ENCODE measurements at regions not wholly inside any gene's neighbourhood (a gene's known extent, or its start where the extent isn't known, plus 50 kb on each side); places are given as distances from the start of the nearest gene placed in this dataset.

GRCh38 chr2:183214680-183215079 is 90.4 kb downstream of the NUP35 start:
- no peak for DNase-seq (ENCODE audit: low read depth in 3 of 3, low spot score in 2 of 3)

DNA sequence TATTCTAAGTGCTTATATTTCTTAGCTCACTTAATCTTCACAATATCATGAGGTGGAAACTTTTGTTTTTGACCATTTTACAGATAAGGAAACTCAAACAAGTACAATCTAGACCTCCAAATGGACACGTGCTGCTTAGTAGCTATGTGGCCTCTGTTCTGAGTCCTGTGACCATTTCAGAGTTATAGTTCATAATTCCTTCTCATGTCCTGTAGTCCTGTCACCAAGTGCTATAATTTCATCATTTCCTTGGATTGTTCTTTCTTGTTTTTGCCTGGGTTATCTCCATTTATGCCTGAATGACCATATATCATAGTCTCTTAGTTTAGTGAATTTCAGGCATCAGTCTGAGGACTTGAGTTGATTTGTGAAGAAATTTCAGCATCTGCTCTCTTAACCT is 91.7 kb downstream of the NUP35 start:
- DNase-seq (ENCODE audit: low read depth in 3 of 3, low spot score in 2 of 3): no peak

DNA sequence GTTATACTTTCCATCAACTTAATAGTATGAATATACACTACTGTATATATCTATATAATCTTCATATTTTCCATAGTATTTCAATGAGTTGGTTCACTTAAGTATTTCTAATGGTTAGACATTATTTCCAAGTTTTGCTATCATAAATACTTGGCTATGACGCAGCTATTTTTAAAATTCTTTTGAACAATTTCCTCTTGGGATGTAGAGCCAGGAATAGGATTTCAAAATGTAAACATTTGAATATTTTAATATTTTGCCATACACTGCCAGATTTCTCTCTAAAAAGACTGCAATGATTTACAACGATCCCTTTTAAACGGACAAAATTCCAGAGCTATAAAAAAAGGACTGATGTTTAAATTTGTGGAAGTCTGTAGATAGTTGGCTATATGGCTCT is 95.6 kb downstream of the NUP35 start:
- no peak for DNase-seq (ENCODE audit: low read depth in 3 of 3, low spot score in 2 of 3)

- no peak for DNase-seq (ENCODE audit: low read depth in 3 of 3, low spot score in 2 of 3)
Measured at GRCh38 chr2:183222751-183223150, 98.5 kb downstream of the NUP35 start.

- DNase-seq (ENCODE audit: low read depth in 3 of 3, low spot score in 2 of 3): no peak
Measured at GRCh38 chr2:183224948-183225347, 100.7 kb downstream of the NUP35 start.

GRCh38 chr2:183227176-183227575 is 102.9 kb downstream of the NUP35 start:
- DNase-seq (ENCODE audit: low read depth in 3 of 3, low spot score in 2 of 3): no peak

DNA sequence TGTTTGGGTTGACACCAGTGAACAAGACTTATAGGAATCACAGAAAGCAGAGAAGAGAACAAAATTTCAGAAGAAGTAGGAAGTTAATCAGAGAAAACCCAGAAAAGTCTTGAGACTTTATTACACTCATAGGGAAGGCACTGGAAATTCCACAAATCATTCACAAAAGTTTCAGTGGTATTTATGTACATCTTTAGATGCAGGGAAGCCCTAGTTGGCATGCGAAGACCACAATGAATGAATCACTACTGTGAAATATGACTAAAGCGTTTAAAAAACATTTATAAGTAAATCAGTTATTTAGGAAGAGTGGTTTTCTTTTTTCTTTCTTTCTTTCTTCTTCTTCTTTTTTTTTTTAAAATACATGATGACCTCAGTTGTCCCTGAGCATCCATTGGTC is 105.1 kb downstream of the NUP35 start:
- DNase-seq (ENCODE audit: low read depth in 3 of 3, low spot score in 2 of 3): no peak

DNA sequence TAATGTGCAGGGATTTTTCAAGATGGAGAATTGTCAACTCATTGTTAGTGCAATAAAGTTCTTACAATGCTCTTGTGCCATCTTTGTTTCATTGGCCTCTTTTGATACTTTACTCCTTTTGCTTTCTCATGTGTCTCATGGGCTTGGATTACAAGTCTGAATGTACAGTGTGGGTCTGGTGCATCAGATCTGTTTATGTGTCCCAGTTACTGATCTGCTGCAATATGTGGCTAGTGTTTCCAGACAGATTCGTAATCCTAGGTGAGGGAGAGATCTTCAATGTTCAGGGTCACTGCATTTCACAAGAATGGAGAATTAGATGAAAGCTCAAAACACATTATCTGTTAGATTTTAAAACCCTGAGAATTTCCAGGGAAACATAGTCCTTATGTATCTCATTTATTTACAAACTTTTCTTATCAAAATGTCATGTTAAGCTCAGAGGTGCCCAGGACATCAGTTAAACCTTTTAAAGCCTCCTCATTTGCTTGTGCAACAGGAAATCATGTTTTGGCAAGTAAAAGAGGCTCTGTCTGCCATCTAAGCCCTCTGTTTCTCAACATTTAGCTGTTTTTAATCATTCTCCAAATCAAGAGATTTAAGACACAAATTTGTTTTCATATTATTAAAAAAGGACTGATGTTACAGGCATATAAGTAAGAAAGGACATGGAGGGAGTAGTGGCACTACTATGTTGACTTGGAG is 108.1 kb downstream of the NUP35 start:
- no peak for DNase-seq (ENCODE audit: low read depth in 3 of 3, low spot score in 2 of 3)

DNA sequence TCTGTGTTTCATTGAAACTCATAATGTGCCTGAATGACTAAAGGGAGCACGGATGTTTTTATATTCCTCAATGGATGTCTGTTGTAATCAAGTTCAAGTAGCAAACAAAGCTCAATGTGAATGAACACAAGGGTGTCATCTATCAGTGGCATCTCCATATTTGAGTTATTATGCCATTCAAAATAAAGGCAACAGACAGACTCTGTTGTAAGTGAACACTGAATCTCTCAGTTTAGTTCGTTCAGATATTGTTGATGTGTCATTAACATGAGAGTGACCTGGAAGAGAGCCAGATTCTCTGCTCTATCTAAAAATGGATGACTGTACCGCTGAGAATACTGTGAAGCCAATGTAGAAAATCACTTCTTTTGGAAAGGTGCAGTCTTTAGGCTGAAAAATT is 118.7 kb downstream of the NUP35 start:
- DNase-seq (ENCODE audit: low read depth in 3 of 3, low spot score in 2 of 3): no peak

DNA sequence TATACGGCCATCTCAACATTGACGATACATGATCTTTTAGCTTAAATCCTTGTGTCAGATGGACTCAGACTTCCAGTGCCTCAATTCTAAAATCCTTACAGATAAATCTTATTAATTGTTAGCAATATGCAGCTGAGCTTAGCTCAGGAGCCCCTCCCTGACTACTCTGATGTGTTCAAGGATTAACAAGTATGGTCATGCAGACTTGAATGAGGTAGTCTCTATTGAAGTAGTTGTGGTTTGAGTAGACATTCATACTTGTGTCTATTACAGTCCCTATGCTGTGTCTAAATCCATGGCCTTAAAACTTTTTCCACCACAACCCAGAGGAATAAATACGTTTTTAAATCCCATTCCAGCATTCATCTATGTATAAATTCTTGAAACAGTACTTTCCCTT is 119.5 kb downstream of the NUP35 start:
- no peak for DNase-seq (ENCODE audit: low read depth in 3 of 3, low spot score in 2 of 3)

GRCh38 chr2:183244300-183244844 is 120.1 kb downstream of the NUP35 start:
- no peak for DNase-seq (ENCODE audit: low read depth in 3 of 3, low spot score in 2 of 3)

DNA sequence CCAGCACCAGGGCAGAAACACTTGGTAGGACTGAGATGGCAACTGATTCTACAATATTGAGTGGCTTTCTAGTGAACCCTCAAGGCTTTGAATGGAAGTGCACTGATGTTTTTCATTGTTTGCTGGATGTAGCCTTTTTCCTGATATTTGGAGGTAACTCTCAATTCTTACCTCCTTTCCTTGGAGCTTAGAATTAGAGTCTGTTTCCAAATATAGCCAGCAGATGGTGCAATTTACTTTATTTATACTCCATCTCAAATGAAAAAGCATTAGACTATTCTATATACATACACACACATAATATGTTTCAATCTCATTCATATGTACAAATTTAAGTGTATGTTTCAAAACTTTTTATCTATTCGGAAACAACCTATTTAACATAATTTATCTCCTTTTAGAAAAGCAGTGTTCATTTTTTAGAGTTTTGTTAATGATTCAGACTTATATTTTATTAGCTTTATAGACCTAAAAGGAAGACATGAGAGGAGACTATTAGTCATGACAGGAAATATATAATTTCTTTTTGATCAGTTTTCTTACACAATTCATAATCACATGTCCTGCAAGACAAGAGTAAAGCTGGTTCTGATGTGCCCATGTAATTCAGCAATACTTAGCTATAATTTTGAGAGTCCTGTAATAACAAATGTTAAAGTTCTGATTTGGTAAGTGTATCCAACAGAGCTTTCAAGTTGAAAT is 124.8 kb downstream of the NUP35 start:
- DNase-seq (ENCODE audit: low read depth in 3 of 3, low spot score in 2 of 3): no peak

GRCh38 chr2:183250061-183250460 is 125.8 kb downstream of the NUP35 start:
- no peak for DNase-seq (ENCODE audit: low read depth in 3 of 3, low spot score in 2 of 3)

DNA sequence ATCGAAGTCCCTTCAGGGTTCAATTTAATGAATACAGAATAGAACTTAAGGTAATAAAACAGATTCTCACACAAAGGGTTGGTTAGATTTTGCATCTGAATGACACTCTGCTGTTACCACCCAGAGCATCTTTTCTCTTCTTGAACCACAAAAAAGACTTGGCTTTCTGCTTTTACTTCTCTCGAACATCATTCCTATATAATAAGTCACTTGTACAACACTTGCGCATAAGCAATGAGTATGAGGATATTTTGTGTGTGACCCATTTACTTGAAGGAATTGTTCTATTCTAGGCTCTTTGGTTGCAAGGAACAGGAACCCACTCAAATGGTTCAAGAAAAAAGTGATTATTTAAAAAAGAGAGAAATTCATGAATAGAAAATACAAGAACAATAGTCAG is 126.2 kb downstream of the NUP35 start:
- DNase-seq (ENCODE audit: low read depth in 3 of 3, low spot score in 2 of 3): no peak

DNA sequence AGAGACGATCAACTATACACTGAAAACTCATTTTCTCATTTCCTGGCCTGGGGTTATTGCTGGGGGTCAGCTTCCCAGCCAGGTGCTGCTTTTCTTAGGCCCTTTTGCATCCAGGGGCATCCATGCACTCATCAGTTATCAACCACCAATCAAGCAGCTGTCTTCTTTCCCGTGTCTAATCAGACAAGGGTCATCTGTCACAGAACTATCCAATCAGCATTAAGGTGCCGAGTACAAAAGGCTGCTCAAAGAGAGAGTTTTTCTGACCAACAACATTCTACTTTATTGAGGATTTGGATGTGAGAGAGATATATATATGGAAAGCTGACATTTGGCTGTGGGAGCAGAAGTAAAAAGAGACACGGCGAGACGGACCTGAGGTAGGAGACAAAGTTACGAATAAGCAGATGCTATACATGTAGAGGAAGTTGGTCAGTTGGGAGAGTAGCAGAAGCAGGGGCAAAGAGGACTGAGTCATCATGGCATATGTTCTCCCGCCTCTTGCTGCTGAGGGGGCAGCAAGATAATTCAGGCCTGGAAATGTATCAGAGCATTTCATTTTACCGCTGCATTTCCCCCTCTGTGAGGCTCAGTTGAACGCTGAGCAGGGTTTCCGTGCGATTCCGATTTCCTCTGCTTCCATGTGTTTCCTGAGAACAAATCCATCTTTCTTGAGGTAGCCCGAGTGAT is 129.3 kb downstream of the NUP35 start:
- no peak for DNase-seq (ENCODE audit: low read depth in 3 of 3, low spot score in 2 of 3)

- DNase-seq (ENCODE audit: low read depth in 3 of 3, low spot score in 2 of 3): no peak
Measured at GRCh38 chr2:183255411-183255810, 131.2 kb downstream of the NUP35 start.

DNA sequence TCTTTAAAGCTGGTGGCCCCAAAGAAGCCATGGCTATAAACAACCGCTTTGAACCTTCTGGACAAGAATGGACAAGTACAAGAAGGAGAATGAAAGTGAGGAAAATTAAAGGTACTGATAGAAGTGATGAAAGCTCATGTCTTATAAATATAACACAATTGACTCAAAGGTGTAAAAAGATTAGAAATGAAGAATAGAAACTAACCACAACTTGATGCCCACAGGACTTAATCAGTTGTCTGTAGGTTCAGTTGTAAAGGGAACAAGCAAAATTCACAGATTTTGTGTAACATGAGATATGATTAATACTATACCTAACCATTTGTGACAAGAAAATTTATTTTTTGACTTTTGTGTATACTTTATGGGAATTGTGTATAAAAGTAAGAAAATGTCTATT is 135.7 kb downstream of the NUP35 start:
- DNase-seq (ENCODE audit: low read depth in 3 of 3, low spot score in 2 of 3): no peak

DNA sequence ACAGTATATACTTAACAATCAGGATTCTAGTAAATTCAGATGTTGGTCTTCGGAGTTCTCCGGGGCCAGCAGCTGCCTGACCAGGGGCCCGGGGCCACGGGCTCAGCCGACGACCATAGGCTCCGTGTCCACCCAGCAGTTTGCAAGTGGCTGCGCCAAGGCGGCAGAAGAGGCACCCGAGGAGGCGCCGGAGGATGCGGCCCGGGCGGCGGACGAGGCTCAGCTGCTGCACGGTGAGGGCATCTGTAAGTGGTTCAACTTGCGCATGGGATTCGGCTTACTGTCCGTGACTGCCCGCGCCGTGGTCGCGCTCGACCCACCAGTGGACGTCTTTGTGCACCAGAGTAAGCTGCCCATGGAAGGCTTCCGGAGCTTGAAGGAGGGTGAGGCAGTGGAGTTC is 136.3 kb downstream of the NUP35 start:
- DNase-seq (ENCODE audit: low read depth in 3 of 3, low spot score in 2 of 3): no peak

DNA sequence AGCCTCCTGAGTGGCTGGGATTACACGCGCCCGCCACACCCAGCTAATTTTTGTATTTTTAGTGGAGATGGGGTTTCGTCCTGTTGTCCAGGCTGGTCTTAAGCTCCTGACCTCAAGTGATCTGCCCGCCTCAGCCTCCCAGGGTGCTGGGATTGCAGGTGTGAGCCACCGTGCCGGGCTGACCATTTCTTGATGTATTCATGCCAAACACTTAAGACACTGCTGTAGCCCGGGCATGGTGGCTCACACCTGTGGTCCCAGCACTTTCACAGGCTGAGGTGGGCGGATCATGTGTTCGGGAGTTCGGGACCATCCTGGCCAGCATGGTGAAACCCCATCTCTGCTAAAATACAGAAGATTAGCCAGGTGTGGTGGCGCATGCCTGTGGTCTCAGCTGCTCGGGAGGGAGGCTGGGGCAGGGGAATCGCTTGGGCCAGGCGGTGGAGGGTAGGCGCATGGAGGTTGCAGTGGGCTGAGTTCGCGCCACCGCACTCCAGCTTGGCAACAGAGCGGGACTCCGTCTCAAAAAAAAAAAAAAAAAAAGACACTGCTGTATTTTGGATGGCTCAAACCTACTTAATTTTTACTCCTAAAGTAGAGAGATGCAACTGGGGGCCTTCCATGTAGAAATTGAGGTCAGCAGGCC is 140.8 kb downstream of the NUP35 start:
- DNase-seq (ENCODE audit: low read depth in 3 of 3, low spot score in 2 of 3): no peak

DNA sequence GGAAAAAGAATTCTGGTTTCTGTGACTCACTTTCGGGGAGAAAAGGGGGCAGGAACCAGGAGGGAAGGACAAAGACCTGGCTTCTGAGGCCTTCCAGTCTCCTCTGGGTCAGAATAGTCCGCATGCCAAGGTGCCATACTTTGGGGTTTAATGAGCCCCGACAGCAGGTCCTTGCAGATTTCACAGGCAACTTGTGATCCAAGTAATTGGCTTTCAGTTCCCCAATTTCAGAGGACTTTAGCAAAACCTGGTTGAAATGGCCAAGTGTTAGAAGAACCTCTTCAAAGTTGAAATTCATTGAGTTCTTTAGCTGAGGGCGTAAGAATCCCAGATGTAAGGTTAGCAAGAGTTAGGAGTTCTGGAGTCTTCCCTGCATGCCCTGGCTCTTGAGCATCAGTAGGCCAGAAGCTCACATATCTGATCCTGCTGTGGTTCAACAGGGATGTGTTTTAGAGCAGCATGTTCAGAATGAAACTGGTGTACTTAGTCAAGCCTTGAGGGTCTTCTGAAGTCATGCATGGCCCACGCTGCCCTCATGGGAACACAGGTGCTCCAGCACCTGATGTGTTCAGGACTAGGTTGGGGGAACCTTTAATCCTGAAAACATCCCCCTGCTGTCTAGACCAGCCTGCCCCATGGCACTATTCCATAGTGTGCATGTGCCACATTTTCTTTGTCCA is 143.0 kb downstream of the NUP35 start:
- DNase-seq (ENCODE audit: low read depth in 3 of 3, low spot score in 2 of 3): no peak

DNA sequence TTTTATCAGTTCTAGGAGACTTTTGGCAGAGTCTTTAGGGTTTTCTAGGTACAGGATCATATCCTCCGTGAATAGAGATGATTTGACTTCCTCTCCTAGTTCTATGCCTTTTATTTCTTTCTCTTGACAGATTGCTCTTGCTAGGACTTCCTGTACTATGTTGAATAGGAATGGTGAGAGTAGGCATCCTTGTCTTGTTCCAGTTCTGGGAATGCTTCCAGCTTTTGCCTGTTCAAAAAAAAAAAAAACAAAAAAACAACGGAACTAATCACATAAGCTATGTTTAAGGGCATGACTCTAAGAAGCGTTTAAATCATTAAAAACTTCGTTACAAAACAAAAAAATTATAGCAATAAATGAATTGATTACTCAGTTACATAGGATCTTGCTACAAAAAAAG is 145.7 kb downstream of the NUP35 start:
- no peak for DNase-seq (ENCODE audit: low read depth in 3 of 3, low spot score in 2 of 3)

Measured in right renal cortex interstitium (tissue), 3 donors.